ENCODE measurements at regions not wholly inside any gene's neighbourhood (a gene's known extent, or its start where the extent isn't known, plus 50 kb on each side); places are given as distances from the start of the nearest gene placed in this dataset.

GRCh38 chr5:136491806-136492205 is 126.5 kb upstream of the TRPC7 start (continued):
- TF ChIP-seq ATF3 (IDR thresholded peaks at IDR 0.05; ENCODE audit: insufficient read depth, low read depth, low read length) (no peak), BRCA1 (IDR thresholded peaks at IDR 0.05; ENCODE audit: low read depth, low read length) (no peak)

All from H1 (cell line).